ENCODE measurements at regions not wholly inside any gene's neighbourhood (a gene's known extent, or its start where the extent isn't known, plus 50 kb on each side); places are given as distances from the start of the nearest gene placed in this dataset.

DNA sequence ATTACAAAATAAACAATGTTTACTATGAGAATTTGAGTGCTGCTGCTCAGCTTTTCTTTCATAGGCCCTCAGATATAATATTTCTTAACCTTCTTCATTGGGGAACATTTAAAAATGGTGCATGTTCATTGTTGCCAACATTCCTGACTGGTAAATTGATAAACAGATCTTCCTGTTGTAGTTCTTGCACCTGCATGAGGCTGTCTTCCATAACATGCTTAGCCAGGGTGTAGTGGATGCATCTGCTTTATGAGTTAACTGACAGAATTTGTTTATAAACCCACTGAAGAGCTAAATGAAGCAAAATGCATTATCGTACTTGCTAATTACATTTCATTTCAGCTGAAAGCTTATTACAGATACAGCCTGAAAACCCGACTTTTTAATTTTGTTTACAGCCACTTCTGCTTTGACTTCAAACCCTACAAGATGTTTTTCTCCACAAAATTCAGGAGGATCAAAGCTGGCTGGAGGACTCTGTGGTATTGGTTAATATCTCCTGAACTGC lies 177.2 kb downstream of the SEM1 start:
- H3K4me3 ChIP-seq (ENCODE audit: low read depth in 1 of 3, low read length in 3 of 3), result no peak overlapping the region
- WGBS, result 96% methylated on average over 2 of the region's 2 CpGs
- no peak overlapping the region for H3K27ac ChIP-seq (ENCODE audit: low read depth in 1 of 2, low read length in 2 of 2)
- H3K36me3 ChIP-seq (ENCODE audit: control insufficient read depth in 4 of 4, insufficient read depth in 3 of 4, low read depth in 1 of 4, low read length in 3 of 4), result no peaks in the 10 kb centered on the region
- H3K4me1 ChIP-seq (ENCODE audit: control insufficient read depth in 4 of 4, insufficient read depth in 4 of 4, low read length in 3 of 4), result peaks cover 0 to 33% (median 17%) of the 10 kb centered on the region in 4 donors
- DNase-seq (ENCODE audit: low spot score), result no peak
- H3K27me3 ChIP-seq (ENCODE audit: control insufficient read depth in 4 of 4, insufficient read depth in 4 of 4, low read length in 3 of 4), result no peaks in the 10 kb centered on the region
- no peak overlapping the region for H3K9ac ChIP-seq (ENCODE audit: low read depth in 1 of 2, low read length in 2 of 2)
- TF ChIP-seq REST (IDR thresholded peaks at IDR 0.05) (no peak), JUND (IDR thresholded peaks at IDR 0.05) (no peak)
- H3K9me3 ChIP-seq (ENCODE audit: control insufficient read depth in 4 of 4, low read length in 3 of 4), result no peaks in the 10 kb centered on the region

- Histone ChIP-seq H3K9ac (ENCODE audit: low read depth in 1 of 2, low read length in 2 of 2) (no peak overlapping the region), H3K4me3 (ENCODE audit: low read depth in 1 of 3, low read length in 3 of 3) (no peak overlapping the region), H3K4me1 (ENCODE audit: control insufficient read depth in 4 of 4, insufficient read depth in 4 of 4, low read length in 3 of 4) (peaks cover 0 to 33% (median 17%) of the 10 kb centered on the region in 4 donors), H3K36me3 (ENCODE audit: control insufficient read depth in 4 of 4, insufficient read depth in 3 of 4, low read depth in 1 of 4, low read length in 3 of 4) (no peaks in the 10 kb centered on the region), H3K27ac (ENCODE audit: low read depth in 1 of 2, low read length in 2 of 2) (no peak overlapping the region), H3K9me3 (ENCODE audit: control insufficient read depth in 4 of 4, low read length in 3 of 4) (no peaks in the 10 kb centered on the region), H3K27me3 (ENCODE audit: control insufficient read depth in 4 of 4, insufficient read depth in 4 of 4, low read length in 3 of 4) (no peaks in the 10 kb centered on the region)
- TF ChIP-seq MAX (IDR thresholded peaks at IDR 0.05) (no peak), HNF4G (IDR thresholded peaks at IDR 0.05) (no peak), EGR1 (IDR thresholded peaks at IDR 0.05; ENCODE audit: low read depth in 2 of 2) (no peak), YY1 (IDR thresholded peaks at IDR 0.05) (no peak), RXRA (IDR thresholded peaks at IDR 0.05) (no peak), HNF4A (conservative IDR thresholded peaks at IDR 0.05) (no peak), FOXA2 (IDR thresholded peaks at IDR 0.05) (no peak)
- WGBS, result 83% methylated on average over 1 of the region's 1 CpG
- no peak for DNase-seq (ENCODE audit: low spot score)
Measured at GRCh38 chr7:96531331-96531730, 178.3 kb downstream of the SEM1 start.

GRCh38 chr7:96530786-96531185 lies 178.9 kb downstream of the SEM1 start:
- TF ChIP-seq RXRA (IDR thresholded peaks at IDR 0.05) (peak in 1 of 2 donors; percentile 10), JUND (IDR thresholded peaks at IDR 0.05) (no peak), RAD21 (IDR thresholded peaks at IDR 0.05) (peak in 1 of 2 donors; percentile 30), YY1 (IDR thresholded peaks at IDR 0.05) (peak; percentile 48), FOXA1 (IDR thresholded peaks at IDR 0.05) (no peak)
- H3K4me3 ChIP-seq (ENCODE audit: low read depth in 1 of 3, low read length in 3 of 3), result no peak overlapping the region
- WGBS, result 42% methylated on average over 1 of the region's 1 CpG
- DNase-seq (ENCODE audit: low spot score), result no peak
- no peak overlapping the region for H3K27ac ChIP-seq (ENCODE audit: low read depth in 1 of 2, low read length in 2 of 2)
- H3K4me1 ChIP-seq (ENCODE audit: control insufficient read depth in 4 of 4, insufficient read depth in 4 of 4, low read length in 3 of 4), result peaks cover 0 to 33% (median 17%) of the 10 kb centered on the region in 4 donors
- H3K9ac ChIP-seq (ENCODE audit: low read depth in 1 of 2, low read length in 2 of 2), result no peak overlapping the region
- no peaks in the 10 kb centered on the region for H3K36me3 ChIP-seq (ENCODE audit: control insufficient read depth in 4 of 4, insufficient read depth in 3 of 4, low read depth in 1 of 4, low read length in 3 of 4)
- no peaks in the 10 kb centered on the region for H3K27me3 ChIP-seq (ENCODE audit: control insufficient read depth in 4 of 4, insufficient read depth in 4 of 4, low read length in 3 of 4)
- H3K9me3 ChIP-seq (ENCODE audit: control insufficient read depth in 4 of 4, low read length in 3 of 4), result no peaks in the 10 kb centered on the region

Data from liver (tissue), 7 donors.